SU-DHL-6 (cell line): ENCODE measurements at regions not wholly inside any gene's neighbourhood (a gene's known extent, or its start where the extent isn't known, plus 50 kb on each side); places are given as distances from the start of the nearest gene placed in this dataset.

Experiments
- H2AFZ ChIP-seq: fragments of 200-600 bp; sonication (generic); 2 replicates; pipeline ENCODE4 v1.6.1; 2014; ENCODE audit warnings: low read depth, mild to moderate bottlenecking, moderate library complexity, mixed read lengths, antibody characterized with exemption, low read length; ENCODE audit not compliant: severe bottlenecking
- H3F3A ChIP-seq: fragments of 200-600 bp; shearing (Covaris generic); 2 replicates; pipeline ENCODE4 v1.6.0; 2016; ENCODE audit warnings: antibody characterized with exemption, mild to moderate bottlenecking; ENCODE audit not compliant: insufficient read depth
- H3K27ac ChIP-seq: fragments of 200-600 bp; sonication (generic); 2 replicates; pipeline ENCODE4 v1.5.1; 2016; ENCODE audit warnings: low read depth, mild to moderate bottlenecking, low read length, moderate library complexity, mixed read lengths
- H3K27me3 ChIP-seq: fragments of 200-600 bp; sonication (generic), shearing (Covaris generic); 2 replicates; pipeline ENCODE4 v1.6.0; 2014; ENCODE audit warnings: mild to moderate bottlenecking, low read length
- H3K36me3 ChIP-seq: fragments of 200-600 bp; sonication (generic); 2 replicates; pipeline ENCODE4 v1.6.1; 2014; ENCODE audit warnings: mild to moderate bottlenecking, low read length, mixed read lengths
- H3K4me2 ChIP-seq: fragments of 300-600, 200-600 bp; shearing (Covaris generic), sonication (generic); 2 replicates; pipeline ENCODE4 v1.6.0; 2014; ENCODE audit warnings: low read length, low read depth, mild to moderate bottlenecking; ENCODE audit not compliant: poor library complexity, severe bottlenecking
- H3K4me3 ChIP-seq: fragments of 200-600 bp; sonication (generic); 2 replicates; pipeline ENCODE4 v1.5.1; 2014; ENCODE audit warnings: antibody characterized with exemption, low read length, mild to moderate bottlenecking, mixed read lengths; ENCODE audit not compliant: insufficient read depth, poor library complexity, severe bottlenecking
- H3K79me2 ChIP-seq: fragments of 200-600 bp; sonication (generic); 2 replicates; pipeline ENCODE4 v1.6.1; 2014; ENCODE audit warnings: mild to moderate bottlenecking, low read length, moderate library complexity; ENCODE audit not compliant: insufficient read depth
- H3K9ac ChIP-seq: fragments of 200-600 bp; sonication (generic); 2 replicates; pipeline ENCODE4 v1.7.0; 2014; ENCODE audit warnings: mild to moderate bottlenecking, low read length
- H3K9me2 ChIP-seq: fragments of 200-600 bp; sonication (generic); replicated peaks from 2 replicates; pipeline ENCODE4 v1.6.1; 2014; ENCODE audit warnings: low read length; ENCODE audit not compliant: insufficient read depth
- H3K9me3 ChIP-seq: fragments of 200-600 bp; sonication (generic); 2 replicates; pipeline ENCODE4 v1.6.1; 2014; ENCODE audit warnings: low read length, mixed read lengths; ENCODE audit not compliant: insufficient read depth
- H4K20me1 ChIP-seq: fragments of 200-600 bp; sonication (generic); 2 replicates; pipeline ENCODE4 v1.6.1; 2014; ENCODE audit warnings: low read depth, mild to moderate bottlenecking, antibody characterized with exemption, low read length, moderate library complexity, mixed read lengths
- CTCF ChIP-seq: fragments of 200-600 bp; sonication (generic); IDR thresholded peaks from one replicate; pipeline ENCODE4 v1.5.1; 2017; ENCODE audit warnings: antibody characterized with exemption, mild to moderate bottlenecking, low read length, moderate library complexity; ENCODE audit not compliant: insufficient read depth, poor library complexity, severe bottlenecking
- EZH2phosphoT487 ChIP-seq: fragments of 200-600 bp; sonication (generic), shearing (Covaris generic); conservative IDR thresholded peaks from 2 replicates; pipeline ENCODE4 v1.6.1; 2018; ENCODE audit warnings: mild to moderate bottlenecking, antibody characterized with exemption, low read length, moderate library complexity, mixed read lengths

GRCh38 chrX:68916891-68917290 lies 88.1 kb downstream of the EFNB1 start:
- no peaks in the 10 kb centered on the region for H3F3A ChIP-seq
- no peaks in the 10 kb centered on the region for H3K79me2 ChIP-seq
- no peaks in the 10 kb centered on the region for H3K9me3 ChIP-seq
- no peak overlapping the region for H3K9ac ChIP-seq
- H3K27me3 ChIP-seq: no peaks in the 10 kb centered on the region
- no peak overlapping the region for H3K4me2 ChIP-seq
- H4K20me1 ChIP-seq: no peaks in the 10 kb centered on the region
- H3K27ac ChIP-seq: no peak overlapping the region
- H3K4me3 ChIP-seq: no peak overlapping the region
- H3K9me2 ChIP-seq: no peaks in the 10 kb centered on the region
- no peaks in the 10 kb centered on the region for H3K36me3 ChIP-seq
- TF ChIP-seq EZH2phosphoT487: no peak
- TF ChIP-seq CTCF: no peak
- H2AFZ ChIP-seq: no peak overlapping the region

GRCh38 chrX:68915778-68916177 lies 87.0 kb downstream of the EFNB1 start:
- Histone ChIP-seq H3K27me3 (no peaks in the 10 kb centered on the region), H2AFZ (no peak overlapping the region), H4K20me1 (no peaks in the 10 kb centered on the region), H3F3A (no peaks in the 10 kb centered on the region), H3K36me3 (no peaks in the 10 kb centered on the region), H3K9ac (no peak overlapping the region), H3K4me3 (no peak overlapping the region), H3K9me2 (no peaks in the 10 kb centered on the region), H3K27ac (no peak overlapping the region), H3K4me2 (no peak overlapping the region), H3K79me2 (no peaks in the 10 kb centered on the region), H3K9me3 (no peaks in the 10 kb centered on the region)
- TF ChIP-seq CTCF: no peak
- no peak for TF ChIP-seq EZH2phosphoT487

GRCh38 chrX:68914479-68914946 lies 85.7 kb downstream of the EFNB1 start:
- no peak overlapping the region for H2AFZ ChIP-seq
- H3K9me3 ChIP-seq: no peaks in the 10 kb centered on the region
- H3K4me3 ChIP-seq: no peak overlapping the region
- H4K20me1 ChIP-seq: no peaks in the 10 kb centered on the region
- no peaks in the 10 kb centered on the region for H3K9me2 ChIP-seq
- no peaks in the 10 kb centered on the region for H3K36me3 ChIP-seq
- no peaks in the 10 kb centered on the region for H3K79me2 ChIP-seq
- H3K4me2 ChIP-seq: no peak overlapping the region
- TF ChIP-seq EZH2phosphoT487 (no peak), CTCF (no peak)
- H3F3A ChIP-seq: no peaks in the 10 kb centered on the region
- H3K9ac ChIP-seq: no peak overlapping the region
- H3K27me3 ChIP-seq: no peaks in the 10 kb centered on the region
- no peak overlapping the region for H3K27ac ChIP-seq

GRCh38 chrX:68913249-68913547 lies 84.4 kb downstream of the EFNB1 start:
- Histone ChIP-seq H4K20me1 (no peaks in the 10 kb centered on the region), H3K9me2 (no peaks in the 10 kb centered on the region), H3K36me3 (no peaks in the 10 kb centered on the region), H3K9ac (no peak overlapping the region), H3K27me3 (no peaks in the 10 kb centered on the region), H3K27ac (no peak overlapping the region), H3K4me2 (no peak overlapping the region), H3K79me2 (no peaks in the 10 kb centered on the region), H3K4me3 (no peak overlapping the region), H2AFZ (no peak overlapping the region), H3K9me3 (no peaks in the 10 kb centered on the region), H3F3A (no peaks in the 10 kb centered on the region)
- TF ChIP-seq CTCF: no peak
- TF ChIP-seq EZH2phosphoT487: no peak
